Cardiac fibroblast (primary cell): ENCODE measurements at regions not wholly inside any gene's neighbourhood (a gene's known extent, or its start where the extent isn't known, plus 50 kb on each side); places are given as distances from the start of the nearest gene placed in this dataset.

Experiments used
- DNase-seq, 2 donors: peaks; one replicate each; pipeline versions ENCODE4 v3.0.0 to v3.0.0-alpha.2; 2010; ENCODE audit warnings: low read depth in 2 of 2
- H3K4me3 ChIP-seq, 2 donors: replicated peaks in 1 of 2; 1 replicate in 1 of 2; 2 replicates in 1 of 2; pipeline ENCODE4 v1.5.1; 2011; ENCODE audit warnings: low read depth in 2 of 2, low read length in 2 of 2, mild to moderate bottlenecking in 2 of 2, moderate library complexity in 1 of 2
- TF ChIP-seq, protein P1 (sequence below): IDR thresholded peaks from one replicate; pipeline ENCODE4 v1.5.1; 2011; ENCODE audit warnings: low read depth, mild to moderate bottlenecking, low read length, inconsistent platforms

DNA sequence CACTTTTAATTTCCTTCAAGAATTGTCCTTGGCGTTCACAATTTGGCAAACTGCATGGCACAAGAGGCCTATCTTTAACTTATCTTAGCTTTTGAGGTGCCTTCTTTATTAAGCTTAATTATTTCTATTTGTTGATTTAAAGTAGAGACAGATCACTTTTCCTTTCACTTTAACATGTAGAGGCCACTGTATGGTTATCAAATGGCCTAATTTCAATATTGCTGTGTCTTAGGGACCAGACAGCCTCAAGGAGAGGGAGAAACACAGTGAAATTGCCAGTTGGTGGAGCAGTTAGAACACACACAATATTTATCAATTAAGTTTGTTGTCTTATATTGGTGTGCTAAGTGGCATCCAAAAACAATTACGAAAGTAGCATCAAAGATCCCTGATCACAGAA is 1013.9 kb downstream of the KCNT2 start:
- no peak for DNase-seq
- H3K4me3 ChIP-seq, result no peak overlapping the region
- TF ChIP-seq, protein P1, sequence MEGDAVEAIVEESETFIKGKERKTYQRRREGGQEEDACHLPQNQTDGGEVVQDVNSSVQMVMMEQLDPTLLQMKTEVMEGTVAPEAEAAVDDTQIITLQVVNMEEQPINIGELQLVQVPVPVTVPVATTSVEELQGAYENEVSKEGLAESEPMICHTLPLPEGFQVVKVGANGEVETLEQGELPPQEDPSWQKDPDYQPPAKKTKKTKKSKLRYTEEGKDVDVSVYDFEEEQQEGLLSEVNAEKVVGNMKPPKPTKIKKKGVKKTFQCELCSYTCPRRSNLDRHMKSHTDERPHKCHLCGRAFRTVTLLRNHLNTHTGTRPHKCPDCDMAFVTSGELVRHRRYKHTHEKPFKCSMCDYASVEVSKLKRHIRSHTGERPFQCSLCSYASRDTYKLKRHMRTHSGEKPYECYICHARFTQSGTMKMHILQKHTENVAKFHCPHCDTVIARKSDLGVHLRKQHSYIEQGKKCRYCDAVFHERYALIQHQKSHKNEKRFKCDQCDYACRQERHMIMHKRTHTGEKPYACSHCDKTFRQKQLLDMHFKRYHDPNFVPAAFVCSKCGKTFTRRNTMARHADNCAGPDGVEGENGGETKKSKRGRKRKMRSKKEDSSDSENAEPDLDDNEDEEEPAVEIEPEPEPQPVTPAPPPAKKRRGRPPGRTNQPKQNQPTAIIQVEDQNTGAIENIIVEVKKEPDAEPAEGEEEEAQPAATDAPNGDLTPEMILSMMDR, result no peak

DNA sequence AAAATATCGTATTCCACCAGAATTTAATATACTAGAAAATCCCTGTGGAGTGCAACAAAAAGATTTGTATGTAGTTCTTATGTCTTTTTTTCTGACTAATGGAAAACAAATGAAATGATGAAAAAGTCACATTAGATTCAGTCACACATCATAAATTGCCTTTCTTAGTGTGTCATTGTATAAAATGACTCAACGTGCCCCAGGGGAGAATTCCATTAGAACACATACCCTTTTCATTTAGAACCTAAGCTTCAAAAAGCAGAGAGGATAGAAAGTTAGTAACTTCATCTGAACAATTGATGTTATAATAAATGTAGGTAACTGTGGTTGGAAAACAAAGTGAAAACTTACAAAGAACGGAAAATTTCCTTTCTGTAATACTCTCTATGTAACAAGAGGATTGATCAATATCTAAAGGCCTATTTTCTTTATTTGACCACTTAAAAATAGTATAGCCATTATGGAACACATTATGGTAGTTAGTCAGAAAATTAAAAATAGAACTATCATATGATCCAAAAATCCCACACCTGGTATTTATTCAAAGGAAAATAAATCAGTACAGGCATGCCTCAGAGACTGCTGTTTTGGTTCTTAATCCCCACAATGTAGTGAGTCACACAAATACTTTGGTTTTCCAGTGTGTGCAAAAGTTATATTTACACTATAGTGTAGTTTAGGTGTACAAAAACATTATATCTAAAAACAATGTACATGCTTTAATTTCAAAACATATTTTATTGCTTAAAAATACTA is 1016.1 kb downstream of the KCNT2 start:
- DNase-seq, result no peak
- TF ChIP-seq, protein P1, result no peak
- no peak overlapping the region for H3K4me3 ChIP-seq

DNA sequence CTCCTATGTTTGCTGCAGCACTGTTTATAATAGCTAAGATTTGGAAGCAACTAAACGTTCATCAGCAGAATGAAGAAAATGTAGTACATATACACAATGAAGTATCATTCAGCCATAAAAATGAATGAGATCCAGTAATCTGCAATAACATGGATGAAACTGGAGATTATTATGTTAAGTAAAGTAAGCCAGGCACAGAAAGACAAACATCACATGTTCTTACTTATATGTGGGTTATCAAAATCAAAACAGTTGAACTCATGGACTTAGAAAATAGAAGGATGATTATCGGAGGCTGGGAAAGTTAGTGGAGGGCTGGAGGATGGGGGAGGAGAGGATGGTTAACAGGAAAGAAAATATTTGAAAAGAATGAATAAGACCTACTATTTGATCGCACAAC is 1017.6 kb downstream of the KCNT2 start:
- TF ChIP-seq, protein P1, result no peak
- H3K4me3 ChIP-seq, result no peak overlapping the region
- no peak for DNase-seq

DNA sequence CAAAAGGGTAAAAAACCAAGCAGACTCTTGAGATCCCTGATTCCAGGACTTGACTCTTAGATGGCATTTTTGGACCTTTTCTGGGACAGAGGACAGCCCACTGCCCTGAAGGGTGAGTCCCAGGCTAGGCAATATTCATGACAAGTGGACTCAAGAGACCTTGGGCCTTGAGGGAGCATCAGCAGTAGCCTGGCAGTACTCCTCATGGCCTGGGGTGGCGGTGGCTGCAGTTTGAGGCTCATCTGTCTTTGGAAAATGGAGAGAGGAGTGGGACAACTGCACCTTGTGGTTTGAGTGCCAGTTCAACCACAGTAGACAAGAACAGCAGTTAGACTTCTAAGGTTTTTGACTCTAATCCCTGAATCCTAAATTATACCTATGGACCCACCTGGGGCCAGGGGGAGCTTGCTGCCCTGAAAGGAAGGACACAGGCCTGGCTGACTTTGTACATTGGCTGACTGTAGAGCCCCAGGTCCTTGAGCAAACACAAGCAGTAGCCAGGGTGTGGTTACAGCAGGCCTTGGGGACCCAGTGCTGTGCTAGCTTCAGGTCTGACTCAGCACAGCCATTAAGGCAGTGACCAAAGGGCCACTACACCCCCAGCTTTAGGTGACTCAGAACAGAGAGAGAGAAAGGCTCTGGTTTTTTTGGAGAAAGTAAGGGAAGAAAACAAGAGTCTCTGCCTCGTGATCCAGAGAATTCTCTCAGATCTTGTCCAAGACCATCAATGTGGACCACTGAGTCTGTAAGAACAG is 1023.2 kb downstream of the KCNT2 start:
- no peak overlapping the region for H3K4me3 ChIP-seq
- no peak for DNase-seq
- TF ChIP-seq, protein P1, result no peak

- TF ChIP-seq, protein P1, result peak; percentile 4
- no peak overlapping the region for H3K4me3 ChIP-seq
- DNase-seq, result peak in 1 of 2 donors; percentile 0
These were observed 1027.3 kb downstream of the KCNT2 start for GRCh38 chr1:195580988-195581387.

DNA sequence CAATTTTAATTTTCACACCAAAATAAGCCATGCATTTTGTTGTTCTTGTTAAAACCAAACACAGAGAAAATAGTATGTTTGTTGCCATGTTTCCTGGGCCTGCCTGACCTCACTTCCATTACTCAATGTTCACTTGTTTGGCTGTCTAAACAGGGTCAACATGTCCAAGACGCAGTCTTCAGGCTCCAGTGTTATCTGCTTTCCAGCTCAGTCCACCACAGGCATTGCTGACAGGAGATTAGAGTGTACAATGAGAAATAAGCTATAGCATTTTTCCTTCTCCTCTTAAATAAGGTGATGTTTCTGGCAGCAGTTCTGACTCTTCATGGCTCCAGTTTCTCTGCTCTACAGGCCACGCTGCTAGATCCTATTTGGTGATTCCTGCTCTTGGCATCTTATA is 1030.5 kb downstream of the KCNT2 start:
- H3K4me3 ChIP-seq, result no peak overlapping the region

More for the DNA sequence above, 1030.5 kb downstream of the KCNT2 start:
- peak in 1 of 2 donors; percentile 1 for DNase-seq
- TF ChIP-seq, protein P1, result no peak
